AG08395 (cell line): ENCODE measurements at regions not wholly inside any gene's neighbourhood (a gene's known extent, or its start where the extent isn't known, plus 50 kb on each side); places are given as distances from the start of the nearest gene placed in this dataset.
A peak's percentile ranks its signal among the peaks of the same experiment; 100 is the strongest.

Source experiments
- DNase-seq: peaks from one replicate; pipeline ENCODE4 v3.0.0; 2012; ENCODE audit warnings: mixed read lengths, low spot score

DNA sequence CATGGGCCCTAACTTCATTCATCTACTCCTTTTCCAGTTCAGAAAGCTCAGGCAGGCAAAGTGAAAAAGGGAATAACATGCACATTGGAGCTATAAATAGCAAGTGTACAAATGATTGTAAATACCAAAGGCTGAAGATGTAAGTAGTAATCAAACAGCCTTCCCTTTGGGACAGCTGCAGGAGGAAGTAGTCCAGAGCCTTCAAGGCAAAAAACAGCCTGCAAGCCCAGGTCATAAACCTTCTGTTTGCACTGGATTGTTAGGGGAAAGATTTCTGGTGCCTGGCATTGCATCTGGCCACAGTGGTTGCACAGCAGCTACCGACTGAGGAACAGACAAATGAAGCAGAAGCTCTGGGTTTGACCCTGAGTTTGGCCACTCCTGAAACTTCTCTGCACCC lies 98.6 kb upstream of the PMFBP1 start:
- DNase-seq, result no peak

DNA sequence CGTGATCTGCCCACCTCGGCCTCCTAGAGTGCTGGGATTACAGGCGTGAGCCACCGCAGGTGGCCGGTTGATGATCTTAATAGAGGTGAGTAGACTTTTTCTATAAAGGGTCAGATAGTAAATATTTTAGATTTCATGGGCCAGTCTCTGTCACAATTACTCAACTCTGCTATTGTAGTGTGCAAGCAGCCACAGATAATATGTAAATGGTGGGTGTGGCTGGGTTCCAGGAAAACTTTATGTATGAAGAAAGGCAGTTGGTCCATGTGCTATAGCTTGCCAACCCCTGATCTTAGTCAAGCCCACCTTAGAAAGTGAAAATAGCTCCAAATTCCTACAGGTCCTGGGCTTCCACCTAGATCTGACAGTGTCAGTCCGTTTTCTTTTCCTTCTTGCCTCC lies 94.9 kb upstream of the PMFBP1 start:
- DNase-seq, result no peak

DNA sequence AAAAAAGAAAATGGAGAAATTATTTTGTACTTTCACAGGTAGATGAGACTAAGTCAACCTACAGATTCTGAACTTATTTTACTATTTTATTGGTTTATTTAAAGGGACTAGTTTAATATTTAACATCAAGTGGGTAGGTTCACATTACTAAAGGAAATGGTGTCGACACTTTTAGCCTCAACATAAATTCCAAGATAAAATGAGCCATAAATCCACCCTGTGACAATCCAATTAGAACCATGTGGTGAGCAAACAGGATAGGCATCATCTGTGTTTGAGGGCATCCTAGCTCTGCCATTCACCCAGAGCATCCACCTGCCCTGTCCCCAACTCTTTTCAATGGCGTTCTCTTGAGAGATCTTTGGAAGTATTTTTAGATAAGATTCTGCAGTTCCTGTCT lies 92.8 kb upstream of the PMFBP1 start:
- no peak for DNase-seq

DNA sequence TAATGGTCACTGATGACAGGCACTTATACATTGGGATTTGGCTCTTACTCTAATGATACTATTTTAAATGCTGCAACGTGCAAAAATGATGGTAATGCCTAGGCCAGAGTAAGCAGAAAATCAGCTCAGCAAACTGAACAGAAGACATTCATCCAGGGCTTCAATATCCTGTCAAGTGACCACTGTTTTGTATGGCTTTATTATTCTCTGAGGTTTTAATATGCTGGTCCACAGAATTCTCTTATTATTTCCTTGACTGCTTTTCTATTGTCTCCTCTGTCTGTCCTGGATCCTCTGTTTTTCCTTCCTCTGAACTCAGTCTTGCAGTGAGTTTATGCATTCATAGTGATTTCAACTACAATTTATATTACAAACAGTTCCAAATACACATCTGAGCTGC lies 90.8 kb upstream of the PMFBP1 start:
- no peak for DNase-seq

DNA sequence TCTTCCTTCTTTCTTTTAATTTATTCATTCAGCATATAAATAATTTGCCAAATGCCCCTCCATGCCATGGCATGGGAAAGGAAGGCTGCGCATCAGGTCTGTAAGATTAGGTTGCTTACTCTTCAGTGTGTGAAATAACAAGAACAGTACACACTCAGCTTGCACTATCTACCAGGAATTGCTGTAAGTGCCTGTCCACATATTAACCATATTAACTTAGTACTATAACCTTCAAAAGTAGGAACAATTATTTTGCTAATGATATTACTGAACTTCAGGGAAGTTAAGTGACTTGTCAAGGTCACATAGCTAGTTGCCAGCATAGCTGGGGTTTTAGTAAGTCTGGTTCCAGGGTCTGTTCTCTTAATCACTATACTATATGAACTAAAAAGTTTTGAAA lies 89.2 kb upstream of the PMFBP1 start:
- no peak for DNase-seq

DNA sequence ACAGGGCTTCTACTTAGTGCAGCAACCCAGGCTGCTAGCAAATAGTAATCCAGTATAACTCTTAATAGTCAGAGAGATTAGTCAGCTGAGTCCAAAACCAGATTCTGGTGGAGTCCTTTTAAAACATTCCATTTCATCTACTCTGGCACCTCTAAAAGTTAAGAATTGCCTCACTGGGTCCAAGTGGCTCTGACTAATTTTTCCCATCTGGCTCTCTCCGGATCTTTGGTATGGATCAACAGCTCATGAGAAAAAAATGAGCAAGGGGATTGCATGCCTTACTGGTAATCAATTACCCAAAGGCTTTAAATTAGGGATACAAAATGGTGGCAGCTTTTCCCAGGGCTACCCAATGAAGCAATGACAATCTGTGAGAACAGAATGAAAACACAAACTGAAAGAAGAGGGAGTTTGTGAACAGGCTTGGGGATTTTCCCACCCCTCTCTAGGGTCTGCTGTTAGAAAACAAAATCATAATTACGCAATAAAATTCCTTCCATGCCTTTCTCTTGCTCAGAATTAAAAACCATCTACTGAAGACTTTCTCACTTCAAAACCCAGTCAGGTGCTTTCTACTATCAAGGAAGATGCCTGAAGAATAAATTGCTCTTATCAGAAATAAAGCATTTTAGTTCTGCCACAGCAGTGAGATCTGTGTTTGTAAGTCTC lies 84.6 kb upstream of the PMFBP1 start:
- DNase-seq, result peak; percentile 89

DNA sequence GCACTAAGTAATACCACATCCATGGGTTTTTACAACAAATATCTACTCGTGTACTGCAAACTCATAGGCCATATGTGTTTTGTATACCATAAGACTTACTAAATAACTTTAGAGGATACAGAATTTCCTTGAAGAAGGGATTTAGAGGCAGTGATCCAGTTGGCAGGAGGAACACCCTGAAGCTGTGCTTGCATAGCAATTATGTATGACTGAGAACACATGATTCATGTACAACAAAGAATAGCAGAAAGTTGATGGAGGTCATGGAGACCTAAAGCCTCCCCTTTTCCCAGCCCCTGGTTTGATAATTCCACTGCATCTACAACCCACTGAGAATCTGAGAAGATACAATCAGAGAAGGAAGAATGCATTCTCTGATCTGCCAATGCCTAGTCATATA lies 83.8 kb upstream of the PMFBP1 start:
- peak; percentile 20 for DNase-seq

DNA sequence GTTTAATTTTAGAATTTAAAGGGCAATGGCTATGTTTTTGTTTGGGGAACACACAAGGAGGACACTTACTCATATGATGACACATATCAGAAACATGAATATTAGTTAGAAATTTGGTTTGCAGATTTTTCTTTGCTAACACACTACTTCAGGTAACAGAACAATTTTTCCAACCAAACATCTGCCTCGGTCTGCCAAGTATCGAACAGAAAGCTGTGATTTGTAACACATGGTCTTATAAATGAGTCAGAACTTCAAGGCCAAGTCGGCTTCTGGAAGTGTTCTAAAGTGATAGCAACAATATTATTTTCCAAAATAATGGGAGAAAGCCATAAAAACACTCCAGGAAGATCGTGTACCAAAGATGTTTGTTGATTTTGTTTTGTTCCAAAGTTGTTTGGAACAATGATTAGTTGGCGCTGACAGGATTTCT lies 75.9 kb upstream of the PMFBP1 start:
- DNase-seq, result peak; percentile 43

DNA sequence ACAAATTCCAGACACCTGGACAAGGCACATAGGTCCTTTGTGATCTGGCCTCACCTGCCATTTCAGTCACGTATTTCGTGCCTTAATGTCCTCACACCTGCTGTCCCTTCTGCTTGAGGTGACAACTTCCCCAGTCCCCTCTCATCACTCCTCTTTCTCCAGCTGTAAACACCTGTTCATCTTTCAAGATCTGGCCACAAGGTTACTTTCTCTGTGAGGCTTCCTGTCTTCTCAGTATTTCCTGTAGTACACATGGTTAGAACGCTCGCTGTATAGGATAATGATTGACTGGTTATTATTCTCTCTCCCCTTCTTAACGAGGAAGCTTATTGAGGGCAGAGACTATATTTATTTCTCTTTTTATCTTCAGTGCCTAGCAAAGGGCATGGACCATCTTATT lies 74.5 kb upstream of the PMFBP1 start:
- DNase-seq, result no peak

DNA sequence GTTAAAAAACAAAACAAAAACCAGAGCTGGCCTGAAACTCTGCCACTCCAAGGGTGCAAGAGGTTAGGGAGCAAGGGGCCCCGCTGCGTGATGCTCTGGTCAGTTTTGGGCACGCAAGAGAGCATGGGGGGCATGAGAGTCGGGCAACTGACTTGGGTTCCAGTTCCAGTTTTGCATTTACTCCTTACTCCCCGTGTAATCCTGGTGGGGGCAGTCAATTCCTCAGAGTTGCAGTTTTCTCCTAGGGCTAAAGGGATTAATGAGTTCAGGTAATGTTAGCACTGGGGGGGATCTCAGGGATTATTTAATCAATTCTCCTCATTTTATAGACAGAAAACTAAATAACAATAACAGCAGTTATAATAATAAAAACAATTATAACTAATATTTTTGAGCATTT lies 72.9 kb upstream of the PMFBP1 start:
- no peak for DNase-seq

DNA sequence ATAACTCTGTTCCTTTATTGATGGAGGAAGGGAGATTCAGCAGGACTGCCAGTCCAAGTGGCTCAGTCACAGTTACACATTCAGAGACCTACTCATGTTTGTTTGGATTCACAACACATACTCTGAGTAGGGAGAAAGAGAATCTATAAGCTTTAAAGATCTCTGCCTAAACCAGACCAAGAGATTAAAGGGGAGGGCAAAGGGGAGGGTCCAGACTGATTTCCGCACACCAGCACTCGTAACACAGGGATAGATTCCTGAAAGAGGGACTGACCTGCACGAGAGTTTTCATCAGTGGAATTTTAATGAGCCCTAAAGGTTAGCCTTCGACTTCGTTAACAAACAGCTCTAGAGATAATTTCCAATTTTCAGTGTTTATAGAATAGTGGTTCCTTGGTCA lies 71.7 kb upstream of the PMFBP1 start:
- DNase-seq, result no peak

DNA sequence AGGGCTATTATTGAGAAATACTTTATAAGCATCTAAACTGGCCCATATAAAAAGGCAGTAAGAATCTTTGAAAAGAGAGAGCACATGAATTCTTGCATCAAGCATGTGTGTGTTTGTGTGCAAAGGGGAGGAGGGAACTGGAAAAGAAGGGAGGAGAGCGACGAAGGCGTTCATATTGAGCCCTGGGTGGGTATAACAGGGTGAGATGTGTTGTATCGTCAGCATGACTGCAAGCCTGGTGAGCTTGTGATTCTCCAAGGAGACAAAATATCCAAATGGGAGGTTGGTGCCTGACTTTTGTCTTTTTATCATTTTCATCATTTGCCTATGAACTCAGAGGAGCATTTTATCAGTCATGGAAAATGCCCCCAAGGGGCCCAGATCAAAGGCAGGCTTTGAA lies 70.8 kb upstream of the PMFBP1 start:
- no peak for DNase-seq

DNA sequence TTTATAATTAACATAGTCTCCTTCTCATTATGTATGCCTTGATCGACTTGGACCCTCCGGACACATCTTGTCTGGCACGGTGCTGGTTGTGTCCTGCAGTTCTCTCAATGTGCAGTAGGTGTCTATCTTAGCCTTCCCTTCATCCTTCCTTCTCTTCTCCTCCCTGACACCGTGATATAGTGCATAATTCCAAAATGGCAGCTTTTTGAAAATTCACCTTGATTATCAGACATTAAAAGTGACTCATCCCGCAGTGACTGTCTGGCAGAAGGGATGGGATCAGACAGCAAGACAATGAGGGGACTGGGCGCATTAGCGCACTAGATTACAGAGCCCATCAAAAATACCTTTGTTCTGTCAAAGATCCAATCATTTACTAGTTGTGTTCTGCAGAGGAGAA lies 70.0 kb upstream of the PMFBP1 start:
- DNase-seq, result peak; percentile 62

DNA sequence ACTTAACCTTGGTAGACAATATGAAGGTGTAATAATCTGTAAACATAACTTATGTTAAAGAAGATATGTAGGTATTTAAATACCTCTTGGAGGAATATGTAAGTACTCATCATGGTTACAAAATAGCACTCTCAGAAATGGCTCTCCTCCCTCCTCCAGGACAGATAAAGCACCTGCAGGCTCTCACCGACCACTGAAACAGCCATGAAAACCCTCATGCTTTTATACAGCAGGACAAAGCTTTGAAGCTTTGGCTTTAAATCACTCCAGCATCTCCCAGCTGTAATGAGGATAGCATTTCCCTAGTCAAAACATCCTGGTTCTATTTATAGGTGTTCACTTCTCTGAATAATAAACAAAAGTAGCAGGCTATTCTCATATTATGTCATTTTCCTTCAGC lies 69.1 kb upstream of the PMFBP1 start:
- DNase-seq, result no peak

DNA sequence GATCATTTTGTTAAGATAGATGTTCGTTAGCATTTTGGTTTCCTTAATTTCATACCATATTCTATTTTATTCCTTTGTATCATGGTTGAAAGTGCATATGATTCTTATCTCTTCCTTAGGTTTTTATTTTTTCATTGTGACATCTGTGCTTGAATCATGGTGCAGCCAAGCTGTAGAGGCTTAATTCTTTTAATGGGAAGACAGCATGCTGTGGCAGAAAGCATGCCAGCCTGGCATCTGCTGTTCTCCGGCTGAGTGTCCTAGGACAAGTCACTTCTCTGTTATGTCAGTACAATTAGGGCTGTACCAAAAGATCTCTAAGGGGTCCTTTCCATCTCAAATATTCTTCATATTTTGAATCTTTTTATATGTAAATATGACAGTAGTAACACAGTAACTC lies 68.5 kb upstream of the PMFBP1 start:
- no peak for DNase-seq

DNA sequence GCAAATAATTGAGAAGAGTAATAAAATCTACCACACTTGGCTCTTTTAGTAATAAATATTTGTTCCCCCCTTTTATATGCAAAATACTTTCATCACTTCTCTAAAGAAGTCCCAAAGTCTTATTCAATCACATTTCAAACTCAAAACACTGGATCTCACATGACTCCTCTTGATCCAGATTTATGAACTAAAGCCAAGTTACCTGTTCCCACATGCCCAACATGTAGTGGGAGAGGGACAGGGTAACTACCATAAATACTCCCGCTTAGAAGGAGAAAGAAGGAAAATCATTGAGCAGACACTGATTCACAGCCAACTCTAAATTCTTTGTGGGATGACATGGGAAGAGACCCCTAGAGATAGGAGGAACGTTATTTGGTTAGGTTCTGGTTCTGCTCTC lies 64.9 kb upstream of the PMFBP1 start:
- DNase-seq, result no peak

DNA sequence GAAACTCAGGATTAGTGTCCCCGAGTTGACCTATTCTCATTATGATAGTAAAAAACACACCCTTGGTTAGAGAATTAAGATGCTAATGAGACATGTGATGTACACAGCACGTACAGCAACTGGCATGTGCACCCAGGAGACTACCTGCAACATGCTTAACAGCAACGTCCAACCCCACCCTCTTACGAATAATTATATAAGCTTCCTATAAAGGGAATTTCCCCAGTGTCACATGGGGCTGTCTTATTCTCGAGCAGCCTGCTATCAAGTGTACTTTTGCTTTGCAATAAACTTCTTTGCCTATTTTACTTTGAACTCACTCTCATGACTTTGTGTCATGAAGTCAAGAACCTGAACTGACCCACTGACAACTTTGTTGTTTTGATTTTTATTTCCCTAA lies 62.4 kb upstream of the PMFBP1 start:
- no peak for DNase-seq

DNA sequence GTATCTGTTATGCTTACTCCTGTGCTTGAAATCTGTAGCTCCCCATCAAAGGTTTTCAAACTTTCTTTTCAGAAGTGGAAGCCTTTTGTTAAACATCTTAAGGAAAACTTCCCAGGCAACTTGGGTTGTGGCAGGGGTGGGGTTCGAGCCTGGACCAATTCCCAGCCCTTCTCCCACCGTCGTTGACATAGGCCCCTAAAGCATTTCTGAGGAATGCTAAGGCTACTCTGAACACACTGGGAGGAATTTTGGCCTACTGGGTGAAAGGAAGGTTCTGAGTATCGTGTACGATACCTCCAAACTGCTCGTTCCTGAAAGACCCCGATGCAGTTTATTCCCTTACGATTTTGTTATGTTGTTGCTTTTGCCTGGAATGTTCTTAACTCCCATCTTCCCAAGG lies 56.1 kb upstream of the PMFBP1 start:
- DNase-seq, result no peak

DNA sequence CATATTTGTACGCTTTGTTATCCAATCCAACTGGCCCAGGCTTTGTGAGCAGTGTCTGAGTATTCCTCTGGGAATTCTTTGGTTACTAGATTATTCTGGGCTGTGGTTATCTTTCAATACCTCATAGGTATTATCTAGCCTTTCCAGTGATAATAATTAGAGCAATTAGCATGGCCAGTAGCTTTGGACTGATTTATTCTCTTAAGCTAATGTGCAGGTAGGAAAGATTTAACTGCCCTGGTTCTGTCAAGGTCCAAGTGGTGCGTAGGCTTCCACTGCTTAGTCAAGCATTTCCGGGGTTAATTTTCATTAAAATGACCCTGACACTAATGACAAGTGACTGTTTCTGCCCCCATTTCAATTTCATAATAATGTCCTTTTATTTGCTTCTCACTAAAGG lies 54.2 kb upstream of the PMFBP1 start:
- no peak for DNase-seq

DNA sequence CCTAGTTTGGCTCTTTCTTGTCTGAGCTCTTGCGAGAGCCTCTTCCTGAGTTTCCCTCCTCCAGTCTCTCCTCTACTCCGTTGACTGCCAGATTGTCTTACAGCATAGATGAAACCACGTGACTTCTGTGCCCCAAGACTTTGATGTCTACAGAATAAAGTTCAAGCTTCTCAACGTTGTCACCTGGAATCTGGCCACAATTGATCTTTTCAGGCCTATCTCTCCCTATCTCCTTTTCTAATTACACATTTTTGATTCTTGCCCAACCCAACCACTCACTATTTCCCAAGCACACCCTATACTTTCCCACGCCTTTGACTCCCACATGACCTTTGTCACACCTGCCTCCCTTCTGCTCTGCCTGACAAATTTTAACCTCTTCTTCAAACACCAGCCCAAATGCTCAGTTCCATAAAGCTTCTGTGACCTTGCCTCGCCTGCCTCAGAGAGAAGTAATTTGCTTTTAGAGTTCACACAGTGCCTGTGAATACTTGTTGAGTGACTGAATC lies 52.4 kb upstream of the PMFBP1 start:
- no peak for DNase-seq

DNA sequence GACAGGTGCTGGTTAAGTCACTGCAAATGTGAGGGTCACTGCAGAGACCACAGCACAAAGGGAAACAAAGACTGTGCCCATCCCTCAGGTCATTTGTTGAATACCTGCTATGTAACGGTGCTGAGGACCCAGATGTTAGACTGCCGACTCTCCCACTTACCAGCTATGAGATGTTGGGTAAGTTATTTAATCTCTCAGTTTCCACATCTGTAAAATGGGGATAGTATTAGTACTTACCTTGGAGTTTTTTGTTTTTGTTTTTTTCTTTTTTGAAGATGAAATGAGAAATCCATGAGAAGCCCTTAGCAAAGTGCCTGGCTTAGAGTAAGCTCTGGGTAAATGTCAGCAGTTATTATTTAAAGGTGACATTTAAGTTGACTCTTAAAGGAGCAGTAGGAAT lies 50.5 kb upstream of the PMFBP1 start:
- DNase-seq, result no peak
